ENCODE measurements at regions not wholly inside any gene's neighbourhood (a gene's known extent, or its start where the extent isn't known, plus 50 kb on each side); places are given as distances from the start of the nearest gene placed in this dataset.

- no peak for DNase-seq (ENCODE audit: low spot score)
Observed at GRCh38 chr7:155865830-155866525, 53.7 kb upstream of the SHH start.

GRCh38 chr7:155864991-155865690 lies 52.9 kb upstream of the SHH start:
- DNase-seq (ENCODE audit: low spot score) = no peak

DNA sequence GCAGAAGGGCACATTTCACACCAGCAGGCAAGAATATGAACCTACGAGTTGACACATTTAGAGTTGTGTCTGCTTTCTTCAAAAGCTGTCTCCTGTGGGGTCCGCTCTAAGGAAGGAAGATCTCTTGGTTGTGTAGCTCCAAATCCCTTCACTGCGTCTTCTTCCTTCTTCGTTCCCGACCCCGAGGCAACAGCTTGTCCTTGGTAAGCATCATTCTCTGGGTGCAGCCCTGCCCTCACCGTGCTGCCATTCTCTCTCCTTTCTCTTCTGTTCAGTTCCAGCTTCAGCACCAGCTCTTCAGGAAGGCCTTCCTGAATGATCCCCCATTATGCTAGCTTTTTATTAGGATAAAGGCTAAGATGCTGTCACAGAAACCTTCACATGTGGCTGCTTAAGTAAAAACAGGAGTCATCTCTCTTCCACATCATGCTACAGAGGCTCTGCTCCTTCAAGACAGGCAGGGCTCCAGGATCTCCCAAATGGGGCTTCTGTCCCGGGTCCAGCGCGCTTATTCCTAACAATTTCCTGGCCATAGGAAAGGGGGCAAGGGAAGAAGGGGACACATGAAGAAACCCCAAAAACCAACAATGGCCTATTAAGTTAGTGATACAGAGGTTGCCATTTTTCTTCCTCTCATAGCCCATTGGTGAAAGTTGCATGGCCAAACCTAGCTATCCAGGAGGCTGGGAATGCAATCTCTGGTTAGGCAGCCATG lies 52.2 kb upstream of the SHH start:
- DNase-seq (ENCODE audit: low spot score) = no peak

GRCh38 chr7:155863721-155864151 lies 51.5 kb upstream of the SHH start:
- DNase-seq (ENCODE audit: low spot score) = no peak

GRCh38 chr7:155862123-155862892 lies 50.0 kb upstream of the SHH start:
- no peak for DNase-seq (ENCODE audit: low spot score)

All from CD4-positive, alpha-beta T cell treated with Interleukin-15 for 4 hours (primary cell).